ENCODE measurements at regions not wholly inside any gene's neighbourhood (a gene's known extent, or its start where the extent isn't known, plus 50 kb on each side); places are given as distances from the start of the nearest gene placed in this dataset.

DNA sequence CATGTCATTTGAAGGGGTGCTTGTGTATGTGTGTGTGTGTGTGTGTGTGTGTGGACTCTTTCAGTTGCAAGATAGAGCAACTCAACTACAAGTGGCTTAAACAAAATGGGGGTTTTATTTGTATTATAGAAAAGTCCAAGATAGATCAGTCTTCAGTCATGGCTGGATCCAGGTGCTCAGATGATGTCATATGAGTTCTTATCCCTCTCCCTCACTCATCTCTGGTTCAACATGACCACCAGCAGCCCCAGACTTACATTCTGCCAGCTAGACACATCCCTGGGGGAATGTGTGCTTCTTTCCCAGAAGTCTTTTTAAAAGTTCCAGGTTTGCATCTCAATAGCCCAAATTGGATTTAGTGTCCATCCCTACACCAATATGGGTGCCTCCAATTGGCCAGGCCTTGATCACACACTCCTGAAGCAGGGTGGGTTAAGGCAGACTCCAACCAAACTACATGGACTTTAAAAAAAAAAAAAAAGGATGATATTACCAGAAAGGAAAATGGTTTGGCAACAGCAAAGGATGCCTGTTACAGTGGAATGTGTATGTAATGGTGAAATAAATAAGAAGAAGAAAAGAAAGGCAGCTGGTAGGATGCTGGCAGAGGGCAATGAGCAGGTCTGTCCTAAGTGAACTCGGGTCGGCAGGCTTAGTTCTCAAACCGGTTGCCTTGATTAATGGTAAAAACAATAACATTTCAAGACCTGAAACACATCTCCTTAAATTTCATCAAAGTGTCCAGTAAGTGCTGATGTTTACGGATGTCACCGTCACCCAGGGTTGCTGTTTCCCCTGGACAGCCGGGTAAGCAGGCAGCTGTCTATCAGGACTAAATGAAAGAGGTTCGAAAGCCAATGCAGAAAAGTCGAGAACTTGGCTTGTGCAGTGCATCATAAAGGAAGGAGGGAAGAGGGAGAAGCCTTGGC, 107.7 kb downstream of the SMIM20 start:
- H3K27me3 Mint-ChIP-seq (ENCODE audit: low read depth) = no peaks in the 10 kb centered on the region

DNA sequence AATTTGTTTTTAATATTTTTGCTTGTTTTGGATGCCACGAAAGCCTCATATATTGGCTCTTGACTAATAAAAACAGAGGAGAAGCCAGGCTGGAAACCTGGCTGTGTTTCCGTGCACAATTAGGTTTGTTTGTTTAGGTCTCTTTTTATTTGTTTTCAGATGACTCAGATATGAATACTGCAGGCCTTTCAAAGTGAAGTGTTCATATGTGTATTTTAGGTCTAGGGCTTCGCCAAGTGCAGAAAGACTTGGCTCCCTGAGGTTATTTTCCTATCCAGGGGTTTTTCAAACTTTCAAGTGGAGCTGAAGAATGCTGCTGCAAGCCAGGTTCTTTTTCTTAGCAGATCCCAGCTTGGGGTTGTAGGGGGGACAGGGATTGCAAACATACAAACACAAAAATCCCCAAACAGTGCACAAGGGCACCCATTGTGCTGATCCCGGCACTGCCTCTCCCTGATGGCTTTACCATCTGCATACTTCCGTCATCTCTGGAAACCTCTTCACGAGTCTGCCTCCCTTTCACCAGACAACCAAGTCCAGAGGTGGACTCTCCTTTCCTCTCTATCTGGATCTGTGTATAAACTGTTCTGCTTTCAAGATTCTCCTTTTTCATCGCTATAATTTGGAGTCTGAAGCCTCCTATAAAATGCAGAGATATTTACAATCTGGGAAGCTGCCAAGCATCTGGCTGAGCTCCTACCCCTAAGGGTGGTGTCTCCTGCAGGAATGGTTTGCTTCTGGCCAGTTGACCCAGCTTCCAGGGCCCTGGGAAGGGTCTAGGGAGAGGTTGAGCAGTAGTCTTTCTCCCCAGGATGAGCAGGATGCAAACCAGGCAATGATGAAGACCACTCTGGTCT, 108.6 kb downstream of the SMIM20 start:
- peaks cover 46% of the 10 kb centered on the region for H3K4me1 Mint-ChIP-seq
- peak overlapping the region in 2 of 3 experiments; percentile 26 to 84 for H3K27ac Mint-ChIP-seq
- TF ChIP-seq CTCF (IDR thresholded peaks at IDR 0.05; ENCODE audit: unreplicated experiment in 3 of 3) = no peak
- H3K9me3 Mint-ChIP-seq = no peaks in the 10 kb centered on the region
- no peaks in the 10 kb centered on the region for H3K36me3 Mint-ChIP-seq (ENCODE audit: low read depth)
- no peak overlapping the region for H3K4me3 Mint-ChIP-seq
- H3K27me3 Mint-ChIP-seq (ENCODE audit: low read depth) = no peaks in the 10 kb centered on the region

More for the DNA sequence above, 107.7 kb downstream of the SMIM20 start:
- peaks cover 46% of the 10 kb centered on the region for H3K4me1 Mint-ChIP-seq
- no peaks in the 10 kb centered on the region for H3K9me3 Mint-ChIP-seq
- H3K4me3 Mint-ChIP-seq = no peak overlapping the region
- peak overlapping the region in 2 of 3 experiments; percentile 61 to 84 for H3K27ac Mint-ChIP-seq
- no peaks in the 10 kb centered on the region for H3K36me3 Mint-ChIP-seq (ENCODE audit: low read depth)
- no peak for TF ChIP-seq CTCF (IDR thresholded peaks at IDR 0.05; ENCODE audit: unreplicated experiment in 3 of 3)

DNA sequence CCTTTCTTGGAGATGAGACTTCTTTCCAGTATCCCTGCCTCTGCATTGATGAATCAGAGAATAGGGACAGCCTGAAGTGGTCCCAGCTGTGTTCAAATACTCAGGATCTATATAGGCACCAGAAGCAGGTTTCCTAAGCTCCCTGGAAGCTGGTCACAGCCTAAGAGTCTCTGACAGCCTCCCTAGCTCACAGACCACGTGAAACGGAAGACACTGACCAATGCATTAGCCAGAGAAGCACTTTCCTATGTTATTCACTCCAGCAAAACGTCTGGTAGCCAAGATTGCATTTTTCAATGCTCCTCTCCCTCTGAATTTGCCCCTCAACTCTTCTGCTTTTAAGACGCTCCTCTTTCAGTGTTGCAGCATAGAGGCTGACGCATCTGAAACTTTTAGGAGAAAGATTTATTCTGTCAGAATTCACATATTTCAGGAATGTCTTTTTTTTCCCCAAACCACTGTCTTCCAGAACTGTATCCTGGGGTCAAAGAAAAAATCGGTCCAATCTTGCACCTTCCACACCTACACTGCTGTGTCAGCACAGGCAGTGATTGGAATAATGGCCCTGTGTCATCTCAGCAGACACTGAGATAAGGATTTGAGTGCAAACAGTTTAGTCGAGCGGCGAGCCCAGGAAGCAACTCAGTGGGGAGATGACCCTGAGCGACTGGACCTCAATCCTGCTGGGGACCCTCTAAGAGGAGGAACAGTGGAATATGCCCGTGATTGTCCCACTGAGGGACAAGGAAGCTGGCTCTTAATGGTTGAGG, 109.4 kb downstream of the SMIM20 start:
- no peak for TF ChIP-seq CTCF (IDR thresholded peaks at IDR 0.05; ENCODE audit: unreplicated experiment in 3 of 3)
- Mint-ChIP-seq H3K27ac (peak overlapping the region in 2 of 3 experiments; percentile 26 to 84), H3K27me3 (ENCODE audit: low read depth) (no peaks in the 10 kb centered on the region), H3K4me3 (no peak overlapping the region), H3K9me3 (no peaks in the 10 kb centered on the region), H3K36me3 (ENCODE audit: low read depth) (no peaks in the 10 kb centered on the region), H3K4me1 (peaks cover 46% of the 10 kb centered on the region)

DNA sequence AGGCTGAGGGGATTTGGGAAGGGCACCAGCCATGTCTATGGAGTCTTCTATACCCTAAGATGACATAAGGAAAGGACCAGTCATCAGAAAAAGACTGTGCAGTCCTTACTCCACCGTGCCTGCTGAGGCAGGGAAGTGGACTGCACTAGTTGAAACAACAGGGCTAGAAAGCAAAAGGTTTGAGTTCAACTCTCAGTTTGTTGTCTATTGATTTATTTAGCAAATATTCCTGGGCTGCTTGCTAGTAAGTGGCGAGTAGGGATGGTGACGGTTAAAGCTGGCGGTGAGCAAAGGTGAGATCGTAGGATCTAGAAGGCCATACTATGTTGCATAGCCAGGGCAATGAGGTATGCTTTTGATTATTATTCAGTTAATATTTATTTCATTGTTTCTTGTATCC, 110.1 kb downstream of the SMIM20 start:
- Mint-ChIP-seq H3K36me3 (ENCODE audit: low read depth) (no peaks in the 10 kb centered on the region), H3K4me3 (no peak overlapping the region), H3K27ac (peak overlapping the region in 1 of 3 experiments; percentile 84), H3K27me3 (ENCODE audit: low read depth) (no peaks in the 10 kb centered on the region), H3K4me1 (peaks cover 46% of the 10 kb centered on the region), H3K9me3 (no peaks in the 10 kb centered on the region)
- no peak for TF ChIP-seq CTCF (IDR thresholded peaks at IDR 0.05; ENCODE audit: unreplicated experiment in 3 of 3)

DNA sequence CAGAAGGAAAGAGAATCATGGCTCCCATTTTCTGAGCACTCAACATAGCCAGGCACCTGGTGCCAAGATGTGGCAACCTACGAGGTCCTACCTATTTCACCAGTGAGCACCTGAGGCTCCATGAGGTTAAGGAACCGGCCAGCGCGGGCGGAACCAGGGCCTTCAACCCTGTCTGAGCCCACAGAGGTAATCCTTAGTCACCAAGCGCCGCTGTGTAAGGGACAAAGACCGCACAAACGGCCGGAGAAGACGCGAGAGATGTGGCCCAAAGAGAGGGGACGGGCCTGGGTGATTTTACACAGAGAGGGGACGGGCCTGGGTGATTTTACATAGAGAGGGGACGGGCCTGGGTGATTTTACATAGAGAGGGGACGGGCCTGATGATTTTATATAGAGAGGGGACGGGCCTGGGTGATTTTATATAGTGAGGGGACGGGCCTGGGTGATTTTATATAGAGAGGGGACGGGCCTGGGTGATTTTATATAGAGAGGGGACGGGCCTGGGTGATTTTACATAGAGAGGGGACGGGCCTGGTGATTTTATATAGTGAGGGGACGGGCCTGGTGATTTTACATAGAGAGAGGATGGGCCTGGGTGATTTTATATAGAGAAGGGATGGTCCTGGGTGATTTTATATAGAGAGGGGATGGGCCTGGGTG, 114.2 kb downstream of the SMIM20 start:
- Mint-ChIP-seq H3K27ac (no peak overlapping the region), H3K27me3 (ENCODE audit: low read depth) (no peaks in the 10 kb centered on the region), H3K9me3 (no peaks in the 10 kb centered on the region), H3K4me1 (peaks cover 44% of the 10 kb centered on the region), H3K4me3 (peak overlapping the region in 1 of 3 experiments; percentile 9), H3K36me3 (ENCODE audit: low read depth) (no peaks in the 10 kb centered on the region)
- TF ChIP-seq CTCF (IDR thresholded peaks at IDR 0.05; ENCODE audit: unreplicated experiment in 3 of 3) = no peak
